IMR-90 (cell line): ENCODE measurements at regions not wholly inside any gene's neighbourhood (a gene's known extent, or its start where the extent isn't known, plus 50 kb on each side); places are given as distances from the start of the nearest gene placed in this dataset.

ENCODE experiments used
- ATAC-seq: fragments of 200-7000 bp; cut with Tn5 transposase; 2 replicates; pipeline ENCODE4 v1.9.1; 2020; ENCODE audit warnings: low read depth, mild to moderate bottlenecking, moderate library complexity
- BruUV-seq: library from RNA; stranded (reverse); fragments of 400-500 nt; replicated peaks from 2 replicates; lab custom pipeline; 2021; lab: Mats Ljungman, UMichigan
- CTCF ChIA-PET: fragments of 300-600 bp; formaldehyde crosslinking; extraction: SDS; loops from one replicate; lab custom pipeline; 2021; ENCODE audit warnings: antibody characterized with exemption; lab: Yijun Ruan, JAX
- POLR2A ChIA-PET: fragments of 300-600 bp; sonication (Branson Sonifier 250); formaldehyde crosslinking; loops from one replicate; lab custom pipeline; 2022; ENCODE audit warnings: antibody characterized with exemption; ENCODE audit not compliant: unreplicated experiment; lab: Charles Lee
- DNase-seq: peaks from one replicate; pipeline ENCODE4 v3.0.0; 2013
- H2AFZ ChIP-seq: replicated peaks from 2 replicates; pipeline ENCODE3; 2013; ENCODE audit warnings: low read length, mild to moderate bottlenecking; ENCODE audit not compliant: poor library complexity
- H2AK5ac ChIP-seq: 2 replicates; pipeline ENCODE4 v1.6.1; 2013; ENCODE audit warnings: low read depth, low read length, inconsistent platforms
- H2AK9ac ChIP-seq: replicated peaks from 2 replicates; pipeline ENCODE3; 2013; ENCODE audit warnings: mild to moderate bottlenecking, low read depth, low read length, moderate library complexity; ENCODE audit not compliant: poor library complexity
- H2BK120ac ChIP-seq: 2 replicates; pipeline ENCODE4 v1.6.1; 2013; ENCODE audit warnings: low read depth, low read length, inconsistent platforms
- H2BK15ac ChIP-seq: 3 replicates; pipeline ENCODE4 v1.6.1; 2013; ENCODE audit warnings: low read depth, low read length, inconsistent platforms
- H2BK20ac ChIP-seq: 2 replicates; pipeline ENCODE4 v1.6.1; 2013; ENCODE audit warnings: low read depth, mild to moderate bottlenecking, inconsistent platforms, low read length, moderate library complexity
- H2BK5ac ChIP-seq: 2 replicates; pipeline ENCODE4 v1.6.1; 2013; ENCODE audit warnings: mild to moderate bottlenecking, low read depth, low read length, inconsistent platforms; ENCODE audit not compliant: poor library complexity, severe bottlenecking
- H3K14ac ChIP-seq: replicated peaks from 2 replicates; pipeline ENCODE4 v1.6.1; 2013; ENCODE audit warnings: low read depth, low read length, inconsistent platforms
- H3K18ac ChIP-seq: 2 replicates; pipeline ENCODE4 v1.6.1; 2013; ENCODE audit warnings: low read depth, low read length, control low read depth
- H3K23ac ChIP-seq: 2 replicates; pipeline ENCODE4 v1.6.1; 2013; ENCODE audit warnings: low read depth, low read length, inconsistent platforms
- H3K27ac ChIP-seq: 2 replicates; pipeline ENCODE4 v1.5.1; 2013; ENCODE audit warnings: mild to moderate bottlenecking, control low read depth, low read length; ENCODE audit not compliant: insufficient read depth
- H3K27me3 ChIP-seq: 2 replicates; pipeline ENCODE4 v1.6.1; 2013; ENCODE audit warnings: low read length; ENCODE audit not compliant: control insufficient read depth, insufficient read depth
- H3K36me3 ChIP-seq: 2 replicates; pipeline ENCODE4 v1.6.1; 2013; ENCODE audit warnings: low read length, mixed read lengths; ENCODE audit not compliant: control insufficient read depth, insufficient read depth
- H3K4ac ChIP-seq: 2 replicates; pipeline ENCODE4 v1.6.1; 2013; ENCODE audit warnings: low read depth, low read length, inconsistent platforms
- H3K4me1 ChIP-seq: 2 replicates; pipeline ENCODE4 v1.6.1; 2013; ENCODE audit warnings: low read length, mixed read lengths; ENCODE audit not compliant: control insufficient read depth, insufficient read depth
- H3K4me2 ChIP-seq: 2 replicates; pipeline ENCODE4 v1.6.1; 2013; ENCODE audit warnings: low read depth, mild to moderate bottlenecking, control low read depth, low read length, moderate library complexity
- H3K4me3 ChIP-seq: 2 replicates; pipeline ENCODE4 v1.5.1; 2013; ENCODE audit warnings: low read depth, mild to moderate bottlenecking, control low read depth, low read length, moderate library complexity; ENCODE audit not compliant: insufficient read depth
- H3K56ac ChIP-seq: 2 replicates; pipeline ENCODE4 v1.6.1; 2013; ENCODE audit warnings: low read length, inconsistent platforms; ENCODE audit not compliant: insufficient read depth; ENCODE audit errors: extremely low read depth
- H3K79me1 ChIP-seq, 2 experiments: 2 replicates each; pipeline ENCODE4 v1.6.1; 2013; ENCODE audit warnings: low read length in 2 of 2, inconsistent platforms in 1 of 2, low read depth in 1 of 2
- H3K9ac ChIP-seq: 2 replicates; pipeline ENCODE4 v1.6.1; 2013; ENCODE audit warnings: low read depth, low read length, control low read depth
- H3K9me1 ChIP-seq: 2 replicates; pipeline ENCODE4 v1.6.1; 2013; ENCODE audit warnings: low read length, inconsistent platforms; ENCODE audit not compliant: insufficient read depth
- H3K9me3 ChIP-seq: 2 replicates; pipeline ENCODE4 v1.6.1; 2013; ENCODE audit warnings: low read length; ENCODE audit not compliant: control insufficient read depth, insufficient read depth
- H4K20me1 ChIP-seq: 2 replicates; pipeline ENCODE4 v1.6.1; 2013; ENCODE audit warnings: low read length, inconsistent platforms; ENCODE audit not compliant: insufficient read depth
- H4K5ac ChIP-seq: 2 replicates; pipeline ENCODE4 v1.6.1; 2013; ENCODE audit warnings: mild to moderate bottlenecking, low read depth, low read length, control low read depth
- H4K8ac ChIP-seq, 2 experiments: 2 replicates each; pipeline ENCODE4 v1.6.1; 2013; ENCODE audit warnings: low read depth in 2 of 2, low read length in 2 of 2, control low read depth in 1 of 2, inconsistent platforms in 1 of 2
- H4K91ac ChIP-seq: 2 replicates; pipeline ENCODE4 v1.6.1; 2013; ENCODE audit warnings: low read depth, low read length, inconsistent platforms; ENCODE audit not compliant: insufficient read depth
- MAFK ChIP-seq: IDR thresholded peaks from 2 replicates; pipeline ENCODE4 v1.6.1; 2012; ENCODE audit warnings: low read depth, low read length, improper control_type of control experiment
- MAZ ChIP-seq: IDR thresholded peaks from 2 replicates; pipeline ENCODE4 v1.6.1; 2012; ENCODE audit warnings: low read depth, mild to moderate bottlenecking, low read length, improper control_type of control experiment, moderate library complexity, borderline replicate concordance
- MXI1 ChIP-seq: IDR thresholded peaks from 2 replicates; pipeline ENCODE4 v1.6.1; 2012; ENCODE audit warnings: low read depth, mild to moderate bottlenecking, low read length, moderate library complexity, borderline replicate concordance
- RCOR1 ChIP-seq: IDR thresholded peaks from 2 replicates; pipeline ENCODE4 v1.6.1; 2012; ENCODE audit warnings: mild to moderate bottlenecking, low read length, improper control_type of control experiment; ENCODE audit not compliant: insufficient replicate concordance
- RFX5 ChIP-seq: IDR thresholded peaks from 2 replicates; pipeline ENCODE4 v1.8.0; 2012; ENCODE audit warnings: low read depth, mild to moderate bottlenecking, low read length, moderate library complexity
- WGBS, 2 experiments: methylation state at CpG; one replicate each; pipeline versions ENCODE4 v1.1.5 to v1.1.7; 2013; ENCODE audit warnings: missing lambda C conversion rate in 2 of 2; ENCODE audit not compliant: insufficient read length in 1 of 2; ENCODE audit errors: extremely low coverage in 2 of 2; 5-methylcytosine and 5-hydroxymethylcytosine counted together
- dilution Hi-C: fragments of 300-500 bp; cut with HindIII; formaldehyde crosslinking; loops from one replicate; pipeline ENCODE4 v1.14.3; 2018; ENCODE audit warnings: low sequenced_read_pairs; ENCODE audit not compliant: unreplicated experiment
- in situ Hi-C: fragments of 300-500 bp; cut with MboI; formaldehyde crosslinking; loops from 3 replicates; pipeline ENCODE4 v1.14.3; 2019; ENCODE audit warnings: low sequenced_read_pairs, inconsistent platforms, mixed read lengths
- intact Hi-C: fragments of 100-400 bp; cut with micrococcal nuclease; formaldehyde crosslinking; loops from 2 replicates; pipeline ENCODE4 v1.10.0; 2022
- TF ChIP-seq, protein P1 (sequence below): fragments of 150-350 bp; IDR thresholded peaks from 2 replicates; pipeline ENCODE4 v1.6.1; 2017; ENCODE audit warnings: mild to moderate bottlenecking, antibody characterized with exemption, low read length, low read depth

DNA sequence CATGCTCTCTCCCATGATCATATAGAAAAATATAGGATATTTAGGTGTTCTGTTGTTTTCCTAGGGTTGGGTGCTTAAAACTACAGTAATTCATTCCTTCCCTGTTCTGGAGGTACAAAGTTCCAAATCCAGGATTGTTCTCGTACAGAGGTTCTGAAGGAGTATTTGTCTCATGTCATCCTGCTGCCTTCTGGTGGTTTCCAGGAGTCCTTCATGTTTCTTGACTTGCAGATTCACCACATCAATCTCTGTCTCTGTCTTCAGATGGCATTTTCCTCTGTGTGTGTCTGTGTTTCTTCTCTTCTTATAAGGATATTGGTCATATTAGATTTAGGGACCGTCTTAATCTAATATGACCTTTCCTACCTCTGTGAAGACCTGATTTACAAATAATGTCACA is 397.9 kb downstream of the NYAP2 start:
- Histone ChIP-seq H2AK5ac (no peak overlapping the region), H3K9me1 (no peaks in the 10 kb centered on the region), H2BK120ac (no peak overlapping the region), H3K9me3 (no peaks in the 10 kb centered on the region), H3K27me3 (no peaks in the 10 kb centered on the region), H3K4ac (no peak overlapping the region), H3K56ac (no peak overlapping the region), H2BK5ac (no peak overlapping the region), H4K5ac (no peak overlapping the region), H3K14ac (no peak overlapping the region), H4K20me1 (no peaks in the 10 kb centered on the region), H3K4me2 (no peak overlapping the region), H3K18ac (no peak overlapping the region), H3K79me1 (no peaks in the 10 kb centered on the region), H2AFZ (no peak overlapping the region), H3K27ac (no peak overlapping the region), H3K23ac (no peak overlapping the region), H4K8ac (no peak overlapping the region), H2BK20ac (no peak overlapping the region), H3K9ac (no peak overlapping the region), H4K91ac (no peak overlapping the region), H3K4me1 (no peaks in the 10 kb centered on the region), H2BK15ac (no peak overlapping the region), H3K4me3 (no peak overlapping the region), H2AK9ac (no peak overlapping the region), H3K36me3 (no peaks in the 10 kb centered on the region)
- intact Hi-C loops (no loop called here), dilution Hi-C loops (no loop called here), in situ Hi-C loops (no loop called here)
- ATAC-seq (no peak), DNase-seq (no peak)
- CTCF ChIA-PET = no interaction called here
- TF ChIP-seq, protein P1, sequence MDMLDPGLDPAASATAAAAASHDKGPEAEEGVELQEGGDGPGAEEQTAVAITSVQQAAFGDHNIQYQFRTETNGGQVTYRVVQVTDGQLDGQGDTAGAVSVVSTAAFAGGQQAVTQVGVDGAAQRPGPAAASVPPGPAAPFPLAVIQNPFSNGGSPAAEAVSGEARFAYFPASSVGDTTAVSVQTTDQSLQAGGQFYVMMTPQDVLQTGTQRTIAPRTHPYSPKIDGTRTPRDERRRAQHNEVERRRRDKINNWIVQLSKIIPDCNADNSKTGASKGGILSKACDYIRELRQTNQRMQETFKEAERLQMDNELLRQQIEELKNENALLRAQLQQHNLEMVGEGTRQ = no peak
- TF ChIP-seq RCOR1 (no peak), MAZ (no peak), RFX5 (no peak), MAFK (no peak), MXI1 (no peak)
- BruUV-seq = no TSS peak
- WGBS, 2 experiments = 100% methylated on average over 1 of the region's 2 CpGs; no CpG with 5 or more reads in 1 of the 2 experiments
- POLR2A ChIA-PET = no interaction called here
